Caki2 (cell line): ENCODE measurements at regions not wholly inside any gene's neighbourhood (a gene's known extent, or its start where the extent isn't known, plus 50 kb on each side); places are given as distances from the start of the nearest gene placed in this dataset.
"Not testable (repeated sequence)": the region's sequence is repeated elsewhere in the genome, so short reads cannot be mapped to it uniquely, and the experiment has no call there.

Experiments
- DNase-seq: peaks from one replicate; pipeline ENCODE4 v3.0.0-alpha.2; 2015; ENCODE audit warnings: low read depth
- in situ Hi-C: cut with HindIII; loops from 2 replicates; pipeline ENCODE4 v1.10.0; 2016; ENCODE audit warnings: low sequenced_read_pairs, low pct_unique_long_range_greater_than_20kb, mixed read lengths

GRCh38 chr12:76193961-76194360 is 109.5 kb upstream of the NAP1L1 start:
- in situ Hi-C loops: no loop called here

GRCh38 chr12:76192416-76192815 is 107.9 kb upstream of the NAP1L1 start:
- no peak for DNase-seq
- in situ Hi-C loops: no loop called here

More at GRCh38 chr12:76193961-76194360, 109.5 kb upstream of the NAP1L1 start:
- no peak for DNase-seq

- in situ Hi-C loops: no loop called here
- no peak for DNase-seq
Measured at GRCh38 chr12:76190299-76190698, 105.8 kb upstream of the NAP1L1 start.

GRCh38 chr12:76189851-76190250 is 105.4 kb upstream of the NAP1L1 start:
- in situ Hi-C loops: no loop called here
- DNase-seq: no peak

GRCh38 chr12:76187177-76187576 is 102.7 kb upstream of the NAP1L1 start:
- DNase-seq: no peak
- in situ Hi-C loops: no loop called here

- no peak for DNase-seq
- in situ Hi-C loops: no loop called here
Measured at GRCh38 chr12:76186131-76186906, 101.8 kb upstream of the NAP1L1 start.

- peak; percentile 90 for DNase-seq
- in situ Hi-C loops: no loop called here
Measured at GRCh38 chr12:76183459-76184186, 99.1 kb upstream of the NAP1L1 start.

GRCh38 chr12:76180401-76181277 is 96.2 kb upstream of the NAP1L1 start:
- DNase-seq: no peak
- in situ Hi-C loops: no loop called here

- in situ Hi-C loops: no loop called here
- DNase-seq: no peak
Measured at GRCh38 chr12:76178452-76178851, 94.0 kb upstream of the NAP1L1 start.

GRCh38 chr12:76177821-76178220 is 93.3 kb upstream of the NAP1L1 start:
- in situ Hi-C loops: no loop called here

GRCh38 chr12:76176940-76177339 is 92.5 kb upstream of the NAP1L1 start:
- in situ Hi-C loops: no loop called here
- no peak for DNase-seq

More at GRCh38 chr12:76177821-76178220, 93.3 kb upstream of the NAP1L1 start:
- DNase-seq: no peak

- DNase-seq, in situ Hi-C loops: not testable (repeated sequence)
Measured at GRCh38 chr12:76175946-76176345, 91.5 kb upstream of the NAP1L1 start.

GRCh38 chr12:76173756-76174155 is 89.3 kb upstream of the NAP1L1 start:
- in situ Hi-C loops: no loop called here
- no peak for DNase-seq

- in situ Hi-C loops: no loop called here
- DNase-seq: peak; percentile 79
Measured at GRCh38 chr12:76158518-76159321, 74.2 kb upstream of the NAP1L1 start.

GRCh38 chr12:76156726-76157125 is 72.2 kb upstream of the NAP1L1 start:
- in situ Hi-C loops: no loop called here
- DNase-seq: no peak

- DNase-seq: no peak
- in situ Hi-C loops: no loop called here
Measured at GRCh38 chr12:76156314-76156713, 71.8 kb upstream of the NAP1L1 start.

- in situ Hi-C loops: no loop called here
- DNase-seq: no peak
Measured at GRCh38 chr12:76155157-76155670, 70.7 kb upstream of the NAP1L1 start.

- DNase-seq: no peak
- in situ Hi-C loops: no loop called here
Measured at GRCh38 chr12:76153616-76154015, 69.1 kb upstream of the NAP1L1 start.
